ENCODE measurements at regions not wholly inside any gene's neighbourhood (a gene's known extent, or its start where the extent isn't known, plus 50 kb on each side); places are given as distances from the start of the nearest gene placed in this dataset.
A peak's percentile ranks its signal among the peaks of the same experiment; 100 is the strongest.

DNA sequence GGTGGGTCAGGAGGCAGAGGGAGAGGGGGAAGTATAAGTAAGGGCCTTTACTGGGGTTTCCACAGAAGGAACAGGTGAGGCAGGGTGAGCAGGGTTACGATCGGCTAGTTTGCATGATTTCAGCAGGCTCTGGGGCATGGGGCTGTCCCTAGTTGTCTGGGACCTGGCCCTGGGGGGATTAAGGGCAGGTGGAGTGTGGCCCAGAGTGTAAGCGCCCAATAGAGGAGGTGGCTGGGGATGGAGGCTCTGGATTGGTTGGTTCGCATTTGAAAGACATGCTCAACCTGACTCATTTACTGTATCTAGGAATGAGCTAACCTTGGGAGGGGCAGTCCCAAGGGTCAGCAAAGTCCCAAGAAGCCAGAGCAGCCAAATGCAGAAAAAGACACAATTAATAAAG, 230.3 kb downstream of the MAP2K4 start:
- H3K36me3 ChIP-seq (ENCODE audit: control insufficient read depth in 1 of 2, insufficient read depth in 2 of 2, low read depth in 1 of 2, low read length in 2 of 2): no peaks in the 10 kb centered on the region
- DNase-seq: no peak
- H3K27ac ChIP-seq (ENCODE audit: low read length, poor library complexity, severe bottlenecking): no peak overlapping the region
- H3K9me3 ChIP-seq (ENCODE audit: control insufficient read depth, low read length): no peaks in the 10 kb centered on the region
- no peak overlapping the region for H2AK5ac ChIP-seq (ENCODE audit: low read length, severe bottlenecking)
- no peak overlapping the region for H2BK15ac ChIP-seq (ENCODE audit: low read depth, poor library complexity, severe bottlenecking)
- WGBS: 83% methylated on average over 3 of the region's 4 CpGs
- H3K14ac ChIP-seq (ENCODE audit: low read length in 2 of 2): no peak overlapping the region
- no peak overlapping the region for H3K4me2 ChIP-seq (ENCODE audit: low read length, poor library complexity, severe bottlenecking)
- no peak overlapping the region for H3K9ac ChIP-seq (ENCODE audit: low read length)
- H3K18ac ChIP-seq (ENCODE audit: low read depth in 1 of 2, low read length in 2 of 2): no peak overlapping the region
- H4K8ac ChIP-seq (ENCODE audit: low read length): no peak overlapping the region
- H2BK12ac ChIP-seq (ENCODE audit: low read length in 2 of 2): no peak overlapping the region
- no peaks in the 10 kb centered on the region for H3K79me1 ChIP-seq (replicated peaks; ENCODE audit: low read length, poor library complexity, severe bottlenecking)
- H3K4ac ChIP-seq (ENCODE audit: low read depth in 1 of 2, low read length in 2 of 2): no peak overlapping the region
- H2BK5ac ChIP-seq (ENCODE audit: low read depth, low read length, poor library complexity, severe bottlenecking): no peak overlapping the region
- no peaks in the 10 kb centered on the region for H3K4me1 ChIP-seq (ENCODE audit: control insufficient read depth, insufficient read depth, low read depth, low read length)
- no peak overlapping the region for H3K4me3 ChIP-seq (ENCODE audit: insufficient read depth in 1 of 2, low read depth in 1 of 2, low read length in 2 of 2)
- H2BK120ac ChIP-seq (ENCODE audit: low read depth, low read length): no peak overlapping the region
- no peak overlapping the region for H4K91ac ChIP-seq (ENCODE audit: low read length)
- H2AFZ ChIP-seq (ENCODE audit: low read depth, low read length): no peak overlapping the region
- H3K23ac ChIP-seq (ENCODE audit: low read length in 2 of 2): no peak overlapping the region
- peaks cover 0 to 20% of the 10 kb centered on the region in 2 experiments for H3K27me3 ChIP-seq (ENCODE audit: control insufficient read depth in 1 of 2, insufficient read depth in 1 of 2, low read length in 2 of 2)

DNA sequence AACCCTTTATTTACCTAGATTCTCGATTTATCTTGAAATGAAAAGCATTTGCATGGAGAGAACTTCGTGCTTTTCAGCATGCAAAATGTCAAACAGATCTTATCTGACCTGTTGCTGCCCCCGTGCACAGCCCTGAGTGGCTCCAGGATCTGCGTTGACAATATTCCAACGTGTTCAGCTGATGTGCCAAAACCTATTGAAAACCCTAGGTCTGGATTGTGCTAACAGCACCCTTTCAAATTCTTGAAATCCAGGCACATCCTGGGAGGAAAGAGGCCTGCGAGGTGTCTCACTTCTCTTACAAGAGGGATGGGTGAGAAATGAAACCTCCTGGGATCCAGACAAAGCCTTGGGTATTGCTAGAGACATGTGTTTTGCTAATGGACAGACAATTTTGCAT, 231.8 kb downstream of the MAP2K4 start:
- peaks cover 0 to 20% of the 10 kb centered on the region in 2 experiments for H3K27me3 ChIP-seq (ENCODE audit: control insufficient read depth in 1 of 2, insufficient read depth in 1 of 2, low read length in 2 of 2)
- H3K4me1 ChIP-seq (ENCODE audit: control insufficient read depth, insufficient read depth, low read depth, low read length): no peaks in the 10 kb centered on the region
- no peak overlapping the region for H3K4ac ChIP-seq (ENCODE audit: low read depth in 1 of 2, low read length in 2 of 2)
- no peak overlapping the region for H4K8ac ChIP-seq (ENCODE audit: low read length)
- H2BK15ac ChIP-seq (ENCODE audit: low read depth, poor library complexity, severe bottlenecking): no peak overlapping the region
- 68% methylated on average over 6 of the region's 6 CpGs for WGBS
- H3K14ac ChIP-seq (ENCODE audit: low read length in 2 of 2): no peak overlapping the region
- H2BK5ac ChIP-seq (ENCODE audit: low read depth, low read length, poor library complexity, severe bottlenecking): no peak overlapping the region
- no peak overlapping the region for H2BK12ac ChIP-seq (ENCODE audit: low read length in 2 of 2)
- no peaks in the 10 kb centered on the region for H3K79me1 ChIP-seq (replicated peaks; ENCODE audit: low read length, poor library complexity, severe bottlenecking)
- DNase-seq: no peak
- no peaks in the 10 kb centered on the region for H3K36me3 ChIP-seq (ENCODE audit: control insufficient read depth in 1 of 2, insufficient read depth in 2 of 2, low read depth in 1 of 2, low read length in 2 of 2)
- H3K23ac ChIP-seq (ENCODE audit: low read length in 2 of 2): no peak overlapping the region
- H3K4me3 ChIP-seq (ENCODE audit: insufficient read depth in 1 of 2, low read depth in 1 of 2, low read length in 2 of 2): no peak overlapping the region
- no peak overlapping the region for H2AFZ ChIP-seq (ENCODE audit: low read depth, low read length)
- H2BK120ac ChIP-seq (ENCODE audit: low read depth, low read length): no peak overlapping the region
- no peak overlapping the region for H4K91ac ChIP-seq (ENCODE audit: low read length)
- H3K9me3 ChIP-seq (ENCODE audit: control insufficient read depth, low read length): no peaks in the 10 kb centered on the region
- no peak overlapping the region for H3K18ac ChIP-seq (ENCODE audit: low read depth in 1 of 2, low read length in 2 of 2)
- H2AK5ac ChIP-seq (ENCODE audit: low read length, severe bottlenecking): no peak overlapping the region
- no peak overlapping the region for H3K4me2 ChIP-seq (ENCODE audit: low read length, poor library complexity, severe bottlenecking)
- no peak overlapping the region for H3K27ac ChIP-seq (ENCODE audit: low read length, poor library complexity, severe bottlenecking)
- no peak overlapping the region for H3K9ac ChIP-seq (ENCODE audit: low read length)

DNA sequence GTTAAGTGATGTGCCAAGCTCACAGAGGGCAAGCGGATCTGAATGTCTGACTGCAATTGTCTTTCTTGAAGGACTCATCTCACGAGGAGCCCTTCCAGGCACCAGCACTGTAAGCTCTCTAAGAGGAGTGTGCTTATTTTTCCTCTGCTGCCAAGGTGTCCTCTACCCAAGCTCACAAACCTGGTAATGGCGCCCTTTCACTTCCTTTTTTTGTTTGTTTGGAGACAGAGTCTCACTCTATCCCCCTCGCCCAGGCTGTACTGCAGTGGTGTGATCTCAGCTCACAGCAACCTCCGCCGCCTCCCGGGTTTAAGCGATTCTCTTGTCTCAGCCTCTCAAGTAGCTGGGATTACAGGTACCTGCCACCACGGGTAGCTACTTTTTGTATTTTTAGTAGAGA, 233.8 kb downstream of the MAP2K4 start:
- Histone ChIP-seq H3K27me3 (ENCODE audit: control insufficient read depth in 1 of 2, insufficient read depth in 1 of 2, low read length in 2 of 2) (peaks cover 0 to 37% of the 10 kb centered on the region in 2 experiments), H2BK120ac (ENCODE audit: low read depth, low read length) (no peak overlapping the region), H2AFZ (ENCODE audit: low read depth, low read length) (no peak overlapping the region), H4K8ac (ENCODE audit: low read length) (no peak overlapping the region), H3K79me1 (replicated peaks; ENCODE audit: low read length, poor library complexity, severe bottlenecking) (no peaks in the 10 kb centered on the region), H3K27ac (ENCODE audit: low read length, poor library complexity, severe bottlenecking) (no peak overlapping the region), H3K18ac (ENCODE audit: low read depth in 1 of 2, low read length in 2 of 2) (no peak overlapping the region), H3K23ac (ENCODE audit: low read length in 2 of 2) (no peak overlapping the region), H3K4me2 (ENCODE audit: low read length, poor library complexity, severe bottlenecking) (no peak overlapping the region), H2BK15ac (ENCODE audit: low read depth, poor library complexity, severe bottlenecking) (no peak overlapping the region), H3K9me3 (ENCODE audit: control insufficient read depth, low read length) (no peaks in the 10 kb centered on the region), H3K36me3 (ENCODE audit: control insufficient read depth in 1 of 2, insufficient read depth in 2 of 2, low read depth in 1 of 2, low read length in 2 of 2) (no peaks in the 10 kb centered on the region), H2AK5ac (ENCODE audit: low read length, severe bottlenecking) (no peak overlapping the region), H3K9ac (ENCODE audit: low read length) (no peak overlapping the region), H4K91ac (ENCODE audit: low read length) (no peak overlapping the region), H2BK12ac (ENCODE audit: low read length in 2 of 2) (no peak overlapping the region), H3K4me1 (ENCODE audit: control insufficient read depth, insufficient read depth, low read depth, low read length) (no peaks in the 10 kb centered on the region), H3K4me3 (ENCODE audit: insufficient read depth in 1 of 2, low read depth in 1 of 2, low read length in 2 of 2) (no peak overlapping the region), H3K14ac (ENCODE audit: low read length in 2 of 2) (no peak overlapping the region), H3K4ac (ENCODE audit: low read depth in 1 of 2, low read length in 2 of 2) (no peak overlapping the region), H2BK5ac (ENCODE audit: low read depth, low read length, poor library complexity, severe bottlenecking) (no peak overlapping the region)
- WGBS: 89% methylated on average over 9 of the region's 9 CpGs
- DNase-seq: no peak

- Histone ChIP-seq H3K27ac (ENCODE audit: low read length, poor library complexity, severe bottlenecking) (no peak overlapping the region), H4K8ac (ENCODE audit: low read length) (no peak overlapping the region), H2BK15ac (ENCODE audit: low read depth, poor library complexity, severe bottlenecking) (no peak overlapping the region), H3K18ac (ENCODE audit: low read depth in 1 of 2, low read length in 2 of 2) (no peak overlapping the region), H3K4me3 (ENCODE audit: insufficient read depth in 1 of 2, low read depth in 1 of 2, low read length in 2 of 2) (no peak overlapping the region), H2AK5ac (ENCODE audit: low read length, severe bottlenecking) (no peak overlapping the region), H3K36me3 (ENCODE audit: control insufficient read depth in 1 of 2, insufficient read depth in 2 of 2, low read depth in 1 of 2, low read length in 2 of 2) (no peaks in the 10 kb centered on the region), H3K14ac (ENCODE audit: low read length in 2 of 2) (no peak overlapping the region), H3K23ac (ENCODE audit: low read length in 2 of 2) (no peak overlapping the region), H3K27me3 (ENCODE audit: control insufficient read depth in 1 of 2, insufficient read depth in 1 of 2, low read length in 2 of 2) (peaks cover 0 to 42% of the 10 kb centered on the region in 2 experiments), H2BK120ac (ENCODE audit: low read depth, low read length) (no peak overlapping the region), H2BK5ac (ENCODE audit: low read depth, low read length, poor library complexity, severe bottlenecking) (no peak overlapping the region), H3K9ac (ENCODE audit: low read length) (no peak overlapping the region), H4K91ac (ENCODE audit: low read length) (no peak overlapping the region), H2AFZ (ENCODE audit: low read depth, low read length) (no peak overlapping the region), H3K9me3 (ENCODE audit: control insufficient read depth, low read length) (no peaks in the 10 kb centered on the region), H2BK12ac (ENCODE audit: low read length in 2 of 2) (no peak overlapping the region), H3K4ac (ENCODE audit: low read depth in 1 of 2, low read length in 2 of 2) (no peak overlapping the region), H3K4me1 (ENCODE audit: control insufficient read depth, insufficient read depth, low read depth, low read length) (no peaks in the 10 kb centered on the region), H3K4me2 (ENCODE audit: low read length, poor library complexity, severe bottlenecking) (no peak overlapping the region), H3K79me1 (replicated peaks; ENCODE audit: low read length, poor library complexity, severe bottlenecking) (no peaks in the 10 kb centered on the region)
- peak; percentile 68 for DNase-seq
- 44% methylated on average over 2 of the region's 4 CpGs for WGBS
Observed at GRCh38 chr17:12256380-12256995, 235.8 kb downstream of the MAP2K4 start.
